Astrocyte of the cerebellum (primary cell): ENCODE measurements at regions not wholly inside any gene's neighbourhood (a gene's known extent, or its start where the extent isn't known, plus 50 kb on each side); places are given as distances from the start of the nearest gene placed in this dataset.

Source experiments
- DNase-seq: peaks from one replicate; pipeline ENCODE4 v3.0.0-alpha.2; 2011; ENCODE audit warnings: low read depth
- H3K4me3 ChIP-seq: 2 replicates; pipeline ENCODE4 v1.5.1; 2011; ENCODE audit warnings: mild to moderate bottlenecking, low read depth, low read length, moderate library complexity
- in situ Hi-C: cut with HindIII; loops from 2 replicates; pipeline ENCODE4 v1.10.0; 2017; ENCODE audit warnings: low sequenced_read_pairs
- TF ChIP-seq, protein P1 (sequence below): IDR thresholded peaks from 2 replicates; pipeline ENCODE4 v1.5.1; 2012; ENCODE audit warnings: low read length, low read depth, moderate library complexity, mild to moderate bottlenecking; ENCODE audit errors: missing control alignments

DNA sequence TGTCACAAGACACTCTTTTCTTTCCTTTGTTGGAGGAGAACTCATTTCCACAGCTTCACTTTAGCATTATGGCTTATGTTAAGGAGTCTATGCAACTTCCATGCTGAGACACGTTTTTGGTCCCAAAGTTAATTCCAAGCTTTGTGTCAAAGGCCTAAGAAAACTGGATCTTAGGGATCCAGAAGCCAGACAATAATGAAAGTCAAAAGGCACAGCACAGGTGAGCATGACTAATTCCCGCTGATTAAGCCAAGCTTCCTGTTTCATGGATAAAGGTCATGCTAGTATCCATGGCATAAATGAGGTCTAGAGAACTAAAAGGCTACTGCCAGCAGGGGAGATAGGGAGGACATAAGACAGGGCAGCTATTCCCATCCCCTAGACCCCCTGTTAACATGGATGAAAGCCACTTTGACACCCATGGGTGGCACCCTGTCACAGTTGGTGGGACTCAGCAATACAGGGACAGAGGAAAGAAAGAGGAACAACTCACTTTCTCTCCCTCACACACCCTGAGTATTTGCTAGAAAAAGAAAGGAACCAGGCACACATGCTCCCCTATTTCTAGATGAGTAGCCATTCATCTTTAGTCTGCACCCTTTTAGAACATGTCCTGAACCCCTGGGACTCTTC lies 438.1 kb upstream of the CDH9 start:
- in situ Hi-C loops = no loop called here
- no peak for DNase-seq
- TF ChIP-seq, protein P1, sequence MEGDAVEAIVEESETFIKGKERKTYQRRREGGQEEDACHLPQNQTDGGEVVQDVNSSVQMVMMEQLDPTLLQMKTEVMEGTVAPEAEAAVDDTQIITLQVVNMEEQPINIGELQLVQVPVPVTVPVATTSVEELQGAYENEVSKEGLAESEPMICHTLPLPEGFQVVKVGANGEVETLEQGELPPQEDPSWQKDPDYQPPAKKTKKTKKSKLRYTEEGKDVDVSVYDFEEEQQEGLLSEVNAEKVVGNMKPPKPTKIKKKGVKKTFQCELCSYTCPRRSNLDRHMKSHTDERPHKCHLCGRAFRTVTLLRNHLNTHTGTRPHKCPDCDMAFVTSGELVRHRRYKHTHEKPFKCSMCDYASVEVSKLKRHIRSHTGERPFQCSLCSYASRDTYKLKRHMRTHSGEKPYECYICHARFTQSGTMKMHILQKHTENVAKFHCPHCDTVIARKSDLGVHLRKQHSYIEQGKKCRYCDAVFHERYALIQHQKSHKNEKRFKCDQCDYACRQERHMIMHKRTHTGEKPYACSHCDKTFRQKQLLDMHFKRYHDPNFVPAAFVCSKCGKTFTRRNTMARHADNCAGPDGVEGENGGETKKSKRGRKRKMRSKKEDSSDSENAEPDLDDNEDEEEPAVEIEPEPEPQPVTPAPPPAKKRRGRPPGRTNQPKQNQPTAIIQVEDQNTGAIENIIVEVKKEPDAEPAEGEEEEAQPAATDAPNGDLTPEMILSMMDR = no peak
- H3K4me3 ChIP-seq = no peak overlapping the region

DNA sequence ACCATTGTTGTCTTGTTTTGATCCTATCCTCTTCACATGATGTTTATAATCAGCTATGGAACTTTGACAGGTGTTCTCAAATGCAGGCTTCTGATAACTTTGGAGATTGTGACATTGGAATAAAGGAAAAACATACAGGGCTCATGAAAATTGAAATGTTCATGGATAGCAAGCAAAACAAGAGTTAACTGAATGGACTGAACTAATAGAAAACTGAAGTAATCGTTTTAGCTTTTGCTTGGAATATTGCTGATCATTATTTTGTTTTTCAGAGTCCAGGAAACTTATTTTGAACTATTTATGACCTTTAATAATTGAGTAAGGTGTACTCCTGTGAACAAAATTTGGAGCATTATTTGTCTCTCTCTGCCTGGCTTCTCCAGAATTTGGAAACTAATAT lies 436.7 kb upstream of the CDH9 start:
- TF ChIP-seq, protein P1 = no peak
- no peak for DNase-seq
- in situ Hi-C loops = no loop called here
- H3K4me3 ChIP-seq = no peak overlapping the region

DNA sequence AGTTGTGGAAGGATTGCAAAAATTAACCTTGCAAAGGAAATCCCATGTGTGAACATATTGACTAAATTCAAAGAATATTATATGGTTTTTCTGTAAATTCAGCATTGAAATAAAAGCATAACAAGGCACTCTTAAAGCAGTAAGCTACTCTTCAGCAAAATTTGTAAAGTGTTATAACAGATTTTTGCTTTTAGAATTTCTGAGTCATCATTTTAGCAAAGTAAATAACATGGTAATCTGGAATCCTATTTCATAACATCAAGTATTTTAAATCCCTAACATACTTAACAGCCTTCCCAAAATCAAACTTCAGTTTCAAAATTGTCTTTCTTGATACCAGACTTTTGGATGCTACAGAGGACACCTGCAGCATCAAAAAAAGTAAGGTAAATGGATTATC lies 436.0 kb upstream of the CDH9 start:
- DNase-seq = no peak
- TF ChIP-seq, protein P1 = no peak
- in situ Hi-C loops = no loop called here
- no peak overlapping the region for H3K4me3 ChIP-seq

DNA sequence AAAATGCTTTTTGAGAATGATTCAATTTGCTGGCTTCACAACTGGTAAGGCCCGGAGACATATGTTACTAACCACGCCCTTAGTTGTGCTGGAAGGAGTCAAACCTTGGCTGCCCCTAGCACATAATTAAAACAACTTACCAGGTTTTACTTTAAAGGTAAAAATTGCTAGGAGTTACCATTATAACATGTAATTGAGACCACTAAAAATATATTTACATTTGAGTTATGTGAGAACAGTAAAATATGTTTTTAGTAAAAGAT lies 435.6 kb upstream of the CDH9 start:
- in situ Hi-C loops = no loop called here

DNA sequence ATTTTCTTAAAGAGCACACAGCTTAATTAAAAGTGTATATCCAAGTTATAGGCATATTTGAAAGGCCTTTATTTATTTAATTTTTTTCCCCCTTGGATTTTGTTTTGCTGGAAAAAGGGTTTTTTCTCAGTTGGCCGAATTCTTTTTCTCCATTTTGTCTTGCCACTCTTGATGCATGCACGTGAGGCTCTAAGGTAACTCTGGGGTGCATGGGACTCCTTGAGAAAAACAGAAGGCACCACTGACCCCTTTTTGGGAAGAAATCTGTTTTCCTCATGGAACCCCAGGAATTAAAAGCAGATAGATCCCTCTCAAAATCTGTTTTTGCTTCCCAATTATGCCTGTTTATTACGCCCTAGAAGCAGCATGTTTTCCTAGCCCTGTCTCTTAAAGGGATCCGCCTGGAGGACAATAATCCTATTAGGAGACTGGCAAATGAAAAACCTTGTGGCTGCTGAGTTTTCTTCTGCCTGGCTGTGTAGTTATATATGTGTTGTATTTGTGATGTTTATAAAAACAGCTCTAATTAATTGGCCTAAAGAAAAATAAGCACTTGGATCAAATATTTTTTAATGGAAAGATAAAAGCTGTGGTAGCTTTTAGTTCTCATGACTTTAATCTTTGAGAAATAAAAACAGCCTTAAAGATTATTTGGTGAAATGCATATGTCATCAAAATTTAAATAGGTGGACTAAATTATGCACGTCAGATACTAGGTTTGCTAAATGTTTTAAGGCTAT lies 435.1 kb upstream of the CDH9 start:
- no peak for DNase-seq
- in situ Hi-C loops = no loop called here
- TF ChIP-seq, protein P1 = no peak
- no peak overlapping the region for H3K4me3 ChIP-seq

More for the DNA sequence above, 435.6 kb upstream of the CDH9 start:
- TF ChIP-seq, protein P1 = no peak
- H3K4me3 ChIP-seq = no peak overlapping the region
- no peak for DNase-seq

DNA sequence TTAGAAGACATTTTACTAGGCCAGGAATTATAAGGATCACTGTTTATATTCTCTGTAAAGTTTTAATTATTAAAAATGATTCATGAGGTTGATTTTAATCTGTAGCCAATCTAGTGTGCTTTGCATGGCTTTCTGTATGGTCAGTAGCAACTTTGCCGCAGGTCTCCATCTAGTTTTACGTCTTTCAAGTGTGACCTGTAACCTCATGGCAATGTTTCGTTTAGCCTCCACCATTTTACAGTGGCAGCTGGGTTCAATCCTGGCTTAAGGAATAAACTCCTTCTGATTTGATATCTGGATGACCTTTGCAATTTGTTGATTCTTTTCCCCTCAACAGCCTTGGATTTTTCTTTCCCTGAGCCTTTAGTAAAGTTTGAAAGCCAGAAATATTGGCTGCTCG lies 434.5 kb upstream of the CDH9 start:
- H3K4me3 ChIP-seq = no peak overlapping the region
- no peak for DNase-seq
- TF ChIP-seq, protein P1 = no peak
- in situ Hi-C loops = no loop called here
